ENCODE measurements at regions not wholly inside any gene's neighbourhood (a gene's known extent, or its start where the extent isn't known, plus 50 kb on each side); places are given as distances from the start of the nearest gene placed in this dataset.

- no peak for DNase-seq
Measured at GRCh38 chr9:17894501-17895160, 315.8 kb downstream of the SH3GL2 start.

- DNase-seq = no peak
Measured at GRCh38 chr9:17900606-17901005, 321.7 kb downstream of the SH3GL2 start.

GRCh38 chr9:17905366-17905765 lies 326.5 kb downstream of the SH3GL2 start:
- DNase-seq = no peak

GRCh38 chr9:17905781-17906175 lies 326.9 kb downstream of the SH3GL2 start:
- DNase-seq = no peak

GRCh38 chr9:17906176-17906840 lies 327.4 kb downstream of the SH3GL2 start:
- no peak for DNase-seq

GRCh38 chr9:17906841-17907778 lies 328.2 kb downstream of the SH3GL2 start:
- no peak for DNase-seq

- DNase-seq = no peak
Measured at GRCh38 chr9:17907779-17908508, 329.1 kb downstream of the SH3GL2 start.

GRCh38 chr9:17926246-17926645 lies 347.4 kb downstream of the SH3GL2 start:
- no peak for DNase-seq

- DNase-seq = no peak
Measured at GRCh38 chr9:17927616-17928015, 348.8 kb downstream of the SH3GL2 start.

GRCh38 chr9:17928228-17928627 lies 349.4 kb downstream of the SH3GL2 start:
- no peak for DNase-seq

GRCh38 chr9:17928768-17929167 lies 349.9 kb downstream of the SH3GL2 start:
- DNase-seq = no peak

- no peak for DNase-seq
Measured at GRCh38 chr9:17929506-17929905, 350.6 kb downstream of the SH3GL2 start.

GRCh38 chr9:17930071-17930470 lies 351.2 kb downstream of the SH3GL2 start:
- DNase-seq = no peak

- no peak for DNase-seq
Measured at GRCh38 chr9:17936365-17936764, 357.5 kb downstream of the SH3GL2 start.

- no peak for DNase-seq
Measured at GRCh38 chr9:17938035-17938655, 359.3 kb downstream of the SH3GL2 start.

GRCh38 chr9:17942498-17942897 lies 363.6 kb downstream of the SH3GL2 start:
- no peak for DNase-seq

- no peak for DNase-seq
Measured at GRCh38 chr9:17955409-17955808, 376.5 kb downstream of the SH3GL2 start.

GRCh38 chr9:17958363-17958762 lies 379.5 kb downstream of the SH3GL2 start:
- no peak for DNase-seq

GRCh38 chr9:17962747-17963146 lies 383.9 kb downstream of the SH3GL2 start:
- no peak for DNase-seq

GRCh38 chr9:17963498-17963897 lies 384.6 kb downstream of the SH3GL2 start:
- no peak for DNase-seq

- DNase-seq = no peak
Measured at GRCh38 chr9:17967731-17968130, 388.9 kb downstream of the SH3GL2 start.

GRCh38 chr9:17969232-17969631 lies 390.4 kb downstream of the SH3GL2 start:
- DNase-seq = no peak

Data from CD4-positive, alpha-beta T cell treated with Interferon alpha-2 for 1 hour (primary cell).